ENCODE measurements at regions not wholly inside any gene's neighbourhood (a gene's known extent, or its start where the extent isn't known, plus 50 kb on each side); places are given as distances from the start of the nearest gene placed in this dataset.

DNA sequence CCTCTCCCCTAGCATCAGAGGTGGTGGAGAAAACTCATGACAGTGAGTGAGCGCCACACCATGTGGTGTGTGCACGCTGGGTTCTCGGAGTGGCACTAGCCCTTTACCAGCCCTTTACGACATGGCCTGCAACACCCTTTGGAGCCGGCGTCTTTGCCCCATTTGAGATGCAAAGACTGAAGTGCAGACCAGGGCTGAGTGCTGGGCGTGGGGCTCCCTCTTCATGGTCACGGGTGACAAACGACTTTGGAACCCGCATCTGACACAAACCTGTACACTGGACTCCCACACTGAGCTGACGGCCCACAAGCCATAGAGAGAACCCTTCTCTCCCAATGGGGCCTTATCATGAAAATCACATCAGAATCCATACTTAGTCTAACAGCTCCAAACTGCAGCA, 76.8 kb upstream of the ALDH1L1 start:
- intact Hi-C loops (cut with DNase I; ENCODE audit: low total_unique reads): no loop called here
- peaks cover 0 to 21% (median 15%) of the 10 kb centered on the region in 4 donors for H3K4me1 ChIP-seq
- DNase-seq: no peak
- no peak overlapping the region for H3K4me3 ChIP-seq
- no peaks in the 10 kb centered on the region for H3K9me3 ChIP-seq
- H3K36me3 ChIP-seq: no peaks in the 10 kb centered on the region
- H3K27me3 ChIP-seq: no peaks in the 10 kb centered on the region
- TF ChIP-seq, protein P1, sequence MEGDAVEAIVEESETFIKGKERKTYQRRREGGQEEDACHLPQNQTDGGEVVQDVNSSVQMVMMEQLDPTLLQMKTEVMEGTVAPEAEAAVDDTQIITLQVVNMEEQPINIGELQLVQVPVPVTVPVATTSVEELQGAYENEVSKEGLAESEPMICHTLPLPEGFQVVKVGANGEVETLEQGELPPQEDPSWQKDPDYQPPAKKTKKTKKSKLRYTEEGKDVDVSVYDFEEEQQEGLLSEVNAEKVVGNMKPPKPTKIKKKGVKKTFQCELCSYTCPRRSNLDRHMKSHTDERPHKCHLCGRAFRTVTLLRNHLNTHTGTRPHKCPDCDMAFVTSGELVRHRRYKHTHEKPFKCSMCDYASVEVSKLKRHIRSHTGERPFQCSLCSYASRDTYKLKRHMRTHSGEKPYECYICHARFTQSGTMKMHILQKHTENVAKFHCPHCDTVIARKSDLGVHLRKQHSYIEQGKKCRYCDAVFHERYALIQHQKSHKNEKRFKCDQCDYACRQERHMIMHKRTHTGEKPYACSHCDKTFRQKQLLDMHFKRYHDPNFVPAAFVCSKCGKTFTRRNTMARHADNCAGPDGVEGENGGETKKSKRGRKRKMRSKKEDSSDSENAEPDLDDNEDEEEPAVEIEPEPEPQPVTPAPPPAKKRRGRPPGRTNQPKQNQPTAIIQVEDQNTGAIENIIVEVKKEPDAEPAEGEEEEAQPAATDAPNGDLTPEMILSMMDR (IDR thresholded peaks at IDR 0.05): no peak
- H3K27ac ChIP-seq: no peak overlapping the region

DNA sequence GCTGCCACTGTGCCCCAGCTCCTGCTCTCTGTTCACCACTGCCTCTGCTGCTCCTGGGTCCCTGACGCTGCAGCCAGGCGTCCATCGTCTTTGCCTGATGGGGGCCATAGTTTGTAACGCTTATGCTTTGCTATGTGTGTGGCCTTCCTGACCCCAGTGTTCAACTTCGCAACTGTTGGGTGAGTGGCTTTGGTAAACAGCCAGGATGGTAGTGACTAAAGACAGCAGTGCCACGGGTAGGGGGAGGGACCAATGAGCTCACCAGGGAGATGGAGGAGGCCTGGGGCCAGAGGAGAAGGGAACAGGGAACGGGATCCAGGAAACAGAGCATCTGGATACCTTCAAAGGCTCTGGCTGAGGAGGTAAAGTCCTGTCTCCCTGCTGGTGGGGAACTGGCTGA, 75.9 kb upstream of the ALDH1L1 start:
- H3K27me3 ChIP-seq: no peaks in the 10 kb centered on the region
- no peak for DNase-seq
- intact Hi-C loops (cut with DNase I; ENCODE audit: low total_unique reads): no loop called here
- no peak overlapping the region for H3K27ac ChIP-seq
- TF ChIP-seq, protein P1 (IDR thresholded peaks at IDR 0.05): no peak
- peaks cover 0 to 15% (median 12%) of the 10 kb centered on the region in 4 donors for H3K4me1 ChIP-seq
- H3K36me3 ChIP-seq: no peaks in the 10 kb centered on the region
- H3K4me3 ChIP-seq: no peak overlapping the region
- H3K9me3 ChIP-seq: no peaks in the 10 kb centered on the region

DNA sequence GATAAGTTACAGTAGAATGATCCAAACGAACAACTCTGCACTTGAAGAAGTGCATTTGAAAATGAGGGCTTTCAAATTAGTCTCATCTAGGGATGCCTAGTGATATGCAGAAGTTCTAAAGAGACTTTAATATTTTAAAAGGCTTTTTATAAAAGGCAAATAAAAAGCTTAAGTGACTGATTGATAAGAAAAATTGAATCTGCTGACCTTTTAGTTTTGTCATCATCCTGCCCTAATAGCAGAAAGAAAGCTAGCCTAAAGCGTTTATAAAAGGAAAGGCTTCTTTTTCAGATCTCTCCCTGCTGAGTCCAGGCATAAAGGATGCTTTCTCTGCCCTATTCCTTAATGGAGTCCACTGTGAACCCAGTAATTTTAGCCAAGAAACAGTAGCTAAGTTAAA, 72.7 kb upstream of the ALDH1L1 start:
- intact Hi-C loops (cut with DNase I; ENCODE audit: low total_unique reads): no loop called here
- Histone ChIP-seq H3K4me1 (no peaks in the 10 kb centered on the region), H3K27me3 (no peaks in the 10 kb centered on the region), H3K27ac (no peak overlapping the region), H3K4me3 (no peak overlapping the region), H3K36me3 (no peaks in the 10 kb centered on the region), H3K9me3 (no peaks in the 10 kb centered on the region)
- TF ChIP-seq, protein P1 (IDR thresholded peaks at IDR 0.05): no peak
- no peak for DNase-seq

DNA sequence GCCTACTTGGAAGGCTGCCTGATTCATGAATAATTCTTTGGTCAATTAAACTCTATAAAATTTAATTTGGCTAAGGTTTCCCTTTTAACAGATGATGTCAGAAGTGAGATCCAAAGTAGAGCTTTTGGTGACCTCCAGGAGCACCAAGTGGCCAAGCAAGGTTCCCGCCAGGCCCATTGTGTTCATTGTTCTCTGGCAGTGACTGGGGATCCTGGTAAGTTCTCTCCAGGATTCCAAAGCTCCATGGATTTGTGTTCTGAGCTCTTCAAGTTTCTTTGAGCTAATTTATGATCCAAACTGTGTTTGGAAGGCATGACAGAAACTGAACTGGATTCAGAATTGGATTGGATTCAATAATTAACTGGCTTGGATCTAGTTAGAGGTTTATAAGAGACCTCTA, 72.0 kb upstream of the ALDH1L1 start:
- H3K4me3 ChIP-seq: no peak overlapping the region
- DNase-seq: no peak
- intact Hi-C loops (cut with DNase I; ENCODE audit: low total_unique reads): no loop called here

DNA sequence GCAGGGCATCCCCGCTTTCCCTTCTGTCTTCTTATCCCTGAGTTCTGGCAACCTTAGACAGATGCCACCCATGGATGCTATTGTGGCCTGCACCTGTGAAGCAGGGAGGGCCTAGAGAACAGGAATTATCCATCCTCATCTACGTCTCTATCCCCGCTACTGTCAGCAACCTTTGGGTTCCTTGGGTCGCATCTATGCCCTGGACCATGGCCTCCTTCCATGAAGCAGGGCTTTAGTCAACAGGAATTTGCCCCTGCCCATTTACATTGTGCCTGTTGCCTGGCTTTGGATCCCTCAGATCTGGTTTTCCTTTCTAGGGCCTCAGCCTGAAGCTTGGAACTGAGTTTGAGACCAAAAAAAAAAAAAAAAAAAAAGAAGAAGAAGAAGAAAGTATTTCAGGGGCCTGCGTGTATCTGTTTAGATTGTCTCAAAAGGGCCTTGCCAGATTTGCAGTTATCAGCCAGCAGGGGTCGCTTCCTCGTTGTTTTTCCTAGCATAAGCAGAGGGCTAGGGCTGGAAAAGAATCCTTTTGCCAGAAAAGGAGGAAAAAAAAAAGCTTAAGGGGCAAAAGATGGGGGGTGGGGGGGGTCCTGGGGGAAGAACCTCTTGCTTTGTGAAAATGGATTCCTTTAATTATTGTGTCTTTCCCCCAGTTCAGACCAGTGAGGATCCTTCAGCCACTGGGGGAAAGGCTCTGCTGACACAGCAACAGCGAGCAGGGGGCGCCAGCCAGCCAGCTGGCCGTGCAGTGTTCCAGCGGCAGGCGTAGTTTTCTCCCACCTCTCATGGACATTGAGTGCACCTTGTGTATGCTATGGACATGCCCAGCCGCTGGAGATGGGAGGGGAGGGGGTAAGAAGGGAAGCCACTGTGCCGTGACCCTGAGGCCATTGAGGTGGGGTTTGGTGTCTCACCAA, 65.7 kb upstream of the ALDH1L1 start:
- H3K36me3 ChIP-seq: no peaks in the 10 kb centered on the region
- TF ChIP-seq, protein P1 (IDR thresholded peaks at IDR 0.05): peak; percentile 43 to 52
- peaks cover 0 to 11% (median 0%) of the 10 kb centered on the region in 4 donors for H3K4me1 ChIP-seq
- no peak overlapping the region for H3K27ac ChIP-seq
- H3K27me3 ChIP-seq: no peaks in the 10 kb centered on the region
- DNase-seq: peak; percentile 74 to 81
- H3K9me3 ChIP-seq: no peaks in the 10 kb centered on the region
- intact Hi-C loops (cut with DNase I; ENCODE audit: low total_unique reads): loop anchor here (5.0 kb wide), 1 partner anchor 141 kb away; no protein-coding TSS in a partner anchor
- no peak overlapping the region for H3K4me3 ChIP-seq

More for the DNA sequence above, 72.0 kb upstream of the ALDH1L1 start:
- TF ChIP-seq, protein P1 (IDR thresholded peaks at IDR 0.05): no peak
- Histone ChIP-seq H3K27ac (no peak overlapping the region), H3K9me3 (no peaks in the 10 kb centered on the region), H3K27me3 (no peaks in the 10 kb centered on the region), H3K36me3 (no peaks in the 10 kb centered on the region), H3K4me1 (no peaks in the 10 kb centered on the region)
